Activated naive CD8-positive, alpha-beta T cell treated with anti-CD3 and anti-CD28 coated beads, Interleukin-2, amount 10 ng/mL, durations not matched to agents 7 days and 5 days (primary cell): ENCODE measurements at regions not wholly inside any gene's neighbourhood (a gene's known extent, or its start where the extent isn't known, plus 50 kb on each side); places are given as distances from the start of the nearest gene placed in this dataset.
A peak's percentile ranks its signal among the peaks of the same experiment; 100 is the strongest.

Experiments used
- ATAC-seq: fragments of 150-1000 bp; cut with Tn5 transposase; one replicate; pipeline ENCODE4 v1.10.0; 2021; ENCODE audit warnings: low read depth, moderate library complexity
- POLR2A ChIA-PET: fragments of 350-600 bp; sonication (Branson Sonifier 250); formaldehyde crosslinking; loops from one replicate; lab custom pipeline; 2021; ENCODE audit warnings: antibody characterized with exemption; lab: Charles Lee
- DNase-seq: peaks from one replicate; pipeline ENCODE4 v3.0.0; 2021
- H3K27ac Mint-ChIP-seq: one replicate; pipeline ENCODE4 v1.8.0; 2022; ENCODE audit warnings: mild to moderate bottlenecking, mixed read lengths
- H3K27me3 Mint-ChIP-seq: one replicate; pipeline ENCODE4 v1.8.0; 2022; ENCODE audit warnings: mild to moderate bottlenecking, moderate library complexity, mixed read lengths
- H3K36me3 Mint-ChIP-seq: one replicate; pipeline ENCODE4 v1.8.0; 2021; ENCODE audit warnings: mild to moderate bottlenecking, mixed read lengths
- H3K4me1 Mint-ChIP-seq: one replicate; pipeline ENCODE4 v1.8.0; 2021; ENCODE audit warnings: mixed read lengths
- H3K4me3 Mint-ChIP-seq: one replicate; pipeline ENCODE4 v1.8.0; 2022; ENCODE audit warnings: mild to moderate bottlenecking, moderate library complexity, mixed read lengths
- H3K9me3 Mint-ChIP-seq: one replicate; pipeline ENCODE4 v1.8.0; 2021; ENCODE audit warnings: mixed read lengths

GRCh38 chr11:128300785-128301184 is 286.6 kb downstream of the ETS1 start:
- Mint-ChIP-seq H3K27me3 (no peaks in the 10 kb centered on the region), H3K27ac (peak overlapping the region; percentile 86), H3K4me1 (peaks cover 75% of the 10 kb centered on the region), H3K4me3 (peak overlapping the region; percentile 71), H3K36me3 (peaks cover 14% of the 10 kb centered on the region), H3K9me3 (no peaks in the 10 kb centered on the region)
- no peak for ATAC-seq
- DNase-seq, result no peak
- POLR2A ChIA-PET, result interaction anchor here (0.6 to 9.5 kb wide), 13 partner anchors 10 to 327 kb away, joined by 3 to 160 read pairs (median 13); no protein-coding TSS in a partner anchor

- Mint-ChIP-seq H3K36me3 (peaks cover 26% of the 10 kb centered on the region), H3K9me3 (peaks cover 6% of the 10 kb centered on the region), H3K4me1 (peaks cover 72% of the 10 kb centered on the region), H3K4me3 (peak overlapping the region; percentile 64), H3K27ac (peak overlapping the region; percentile 86), H3K27me3 (no peaks in the 10 kb centered on the region)
- no peak for DNase-seq
- POLR2A ChIA-PET, result interaction anchor here (1.0 to 9.5 kb wide), 9 partner anchors 8 to 220 kb away, joined by 3 to 160 read pairs (median 13); no protein-coding TSS in a partner anchor
- ATAC-seq, result no peak
These were observed 288.1 kb downstream of the ETS1 start for GRCh38 chr11:128299132-128299726.

GRCh38 chr11:128298271-128298670 is 289.1 kb downstream of the ETS1 start:
- Mint-ChIP-seq H3K4me1 (peaks cover 68% of the 10 kb centered on the region), H3K27ac (peak overlapping the region; percentile 86), H3K9me3 (peaks cover 6% of the 10 kb centered on the region), H3K27me3 (no peaks in the 10 kb centered on the region), H3K4me3 (peak overlapping the region; percentile 64), H3K36me3 (peaks cover 32% of the 10 kb centered on the region)
- POLR2A ChIA-PET, result interaction anchor here (0.8 to 9.5 kb wide), 11 partner anchors 7 to 221 kb away, joined by 3 to 160 read pairs (median 4); no protein-coding TSS in a partner anchor
- DNase-seq (no peak), ATAC-seq (no peak)

- no peaks in the 10 kb centered on the region for H3K27me3 Mint-ChIP-seq
These were observed 289.6 kb downstream of the ETS1 start for GRCh38 chr11:128297805-128298204.

GRCh38 chr11:128297091-128297651 is 290.2 kb downstream of the ETS1 start:
- Mint-ChIP-seq H3K27ac (peak overlapping the region; percentile 86), H3K27me3 (no peaks in the 10 kb centered on the region), H3K4me1 (peaks cover 74% of the 10 kb centered on the region), H3K4me3 (peak overlapping the region; percentile 64), H3K36me3 (peaks cover 36% of the 10 kb centered on the region), H3K9me3 (peaks cover 6% of the 10 kb centered on the region)
- ATAC-seq, result peak; percentile 20
- POLR2A ChIA-PET, result interaction anchor here (1.1 to 9.5 kb wide), 5 partner anchors 25 to 396 kb away, joined by 3 to 160 read pairs (median 3); partner anchors contain the start of gene FLI1
- no peak for DNase-seq

More at GRCh38 chr11:128297805-128298204, 289.6 kb downstream of the ETS1 start:
- no peak for ATAC-seq
- Mint-ChIP-seq H3K9me3 (peaks cover 6% of the 10 kb centered on the region), H3K36me3 (peaks cover 36% of the 10 kb centered on the region), H3K4me3 (peak overlapping the region; percentile 64), H3K4me1 (peaks cover 67% of the 10 kb centered on the region), H3K27ac (peak overlapping the region; percentile 86)
- POLR2A ChIA-PET, result interaction anchor here (0.8 to 9.5 kb wide), 12 partner anchors 7 to 396 kb away, joined by 3 to 160 read pairs (median 4); partner anchors contain the start of gene FLI1
- DNase-seq, result no peak

- ATAC-seq, result no peak
These were observed 292.7 kb downstream of the ETS1 start for GRCh38 chr11:128294671-128295050.

GRCh38 chr11:128294001-128294670 is 293.2 kb downstream of the ETS1 start:
- DNase-seq (peak; percentile 42), ATAC-seq (no peak)
- no peak overlapping the region for H3K4me3 Mint-ChIP-seq
- H3K4me1 Mint-ChIP-seq, result peaks cover 81% of the 10 kb centered on the region
- no peaks in the 10 kb centered on the region for H3K27me3 Mint-ChIP-seq
- POLR2A ChIA-PET, result interaction anchor here (1.5 to 9.5 kb wide), 3 partner anchors 7 to 226 kb away, joined by 3 to 160 read pairs (median 99); no protein-coding TSS in a partner anchor
- peaks cover 6% of the 10 kb centered on the region for H3K9me3 Mint-ChIP-seq
- H3K27ac Mint-ChIP-seq, result peak overlapping the region; percentile 44
- H3K36me3 Mint-ChIP-seq, result peaks cover 35% of the 10 kb centered on the region

More at GRCh38 chr11:128294671-128295050, 292.7 kb downstream of the ETS1 start:
- POLR2A ChIA-PET, result interaction anchor here (1.1 to 9.5 kb wide), 2 partner anchors 171 to 225 kb away, joined by 3 to 160 read pairs; no protein-coding TSS in a partner anchor
- Mint-ChIP-seq H3K27me3 (no peaks in the 10 kb centered on the region), H3K27ac (peak overlapping the region; percentile 44), H3K36me3 (peaks cover 35% of the 10 kb centered on the region), H3K4me1 (peaks cover 82% of the 10 kb centered on the region), H3K4me3 (no peak overlapping the region), H3K9me3 (peaks cover 6% of the 10 kb centered on the region)
- no peak for DNase-seq

GRCh38 chr11:128291835-128292234 is 295.5 kb downstream of the ETS1 start:
- Mint-ChIP-seq H3K36me3 (peaks cover 30% of the 10 kb centered on the region), H3K27me3 (no peaks in the 10 kb centered on the region), H3K4me3 (peak overlapping the region; percentile 93), H3K27ac (peak overlapping the region; percentile 82), H3K9me3 (peaks cover 6% of the 10 kb centered on the region), H3K4me1 (peaks cover 65% of the 10 kb centered on the region)
- DNase-seq (peak; percentile 54), ATAC-seq (peak; percentile 52)
- POLR2A ChIA-PET, result interaction anchor here (0.6 to 5.1 kb wide), 21 partner anchors 9 to 427 kb away, joined by 3 to 99 read pairs (median 9); no protein-coding TSS in a partner anchor

- Mint-ChIP-seq H3K4me3 (peak overlapping the region; percentile 93), H3K36me3 (peaks cover 23% of the 10 kb centered on the region), H3K27ac (peak overlapping the region; percentile 82), H3K9me3 (peaks cover 6% of the 10 kb centered on the region), H3K4me1 (peaks cover 62% of the 10 kb centered on the region), H3K27me3 (no peaks in the 10 kb centered on the region)
- no peak for ATAC-seq
- POLR2A ChIA-PET, result interaction anchor here (0.8 to 5.1 kb wide), 32 partner anchors 10 to 428 kb away, joined by 3 to 99 read pairs (median 10); no protein-coding TSS in a partner anchor
- peak; percentile 41 for DNase-seq
These were observed 296.4 kb downstream of the ETS1 start for GRCh38 chr11:128291007-128291406.

- H3K4me1 Mint-ChIP-seq, result peaks cover 62% of the 10 kb centered on the region
- POLR2A ChIA-PET, result interaction anchor here (0.6 to 5.1 kb wide), 35 partner anchors 10 to 342 kb away, joined by 3 to 99 read pairs (median 9); no protein-coding TSS in a partner anchor
- ATAC-seq (peak; percentile 75), DNase-seq (peak; percentile 76)
- peak overlapping the region; percentile 82 for H3K27ac Mint-ChIP-seq
- no peaks in the 10 kb centered on the region for H3K27me3 Mint-ChIP-seq
- H3K36me3 Mint-ChIP-seq, result peaks cover 17% of the 10 kb centered on the region
- H3K9me3 Mint-ChIP-seq, result peaks cover 5% of the 10 kb centered on the region
- peak overlapping the region; percentile 93 for H3K4me3 Mint-ChIP-seq
These were observed 297.1 kb downstream of the ETS1 start for GRCh38 chr11:128290106-128290840.

GRCh38 chr11:128289048-128289447 is 298.3 kb downstream of the ETS1 start:
- no peak for ATAC-seq
- no peak overlapping the region for H3K27ac Mint-ChIP-seq
- H3K4me1 Mint-ChIP-seq, result peaks cover 57% of the 10 kb centered on the region
- H3K4me3 Mint-ChIP-seq, result no peak overlapping the region
- no peak for DNase-seq
- no peaks in the 10 kb centered on the region for H3K9me3 Mint-ChIP-seq
- H3K36me3 Mint-ChIP-seq, result peaks cover 8% of the 10 kb centered on the region
- H3K27me3 Mint-ChIP-seq, result no peaks in the 10 kb centered on the region
- POLR2A ChIA-PET, result interaction anchor here (1.7 to 5.1 kb wide), 13 partner anchors 12 to 341 kb away, joined by 8 to 99 read pairs (median 19); no protein-coding TSS in a partner anchor

GRCh38 chr11:128288368-128288767 is 299.0 kb downstream of the ETS1 start:
- POLR2A ChIA-PET, result interaction anchor here (2.8 to 5.1 kb wide), 5 partner anchors 35 to 237 kb away, joined by 15 to 65 read pairs (median 19); no protein-coding TSS in a partner anchor
- ATAC-seq (no peak), DNase-seq (no peak)
- H3K27ac Mint-ChIP-seq, result no peak overlapping the region
- H3K27me3 Mint-ChIP-seq, result no peaks in the 10 kb centered on the region
- H3K9me3 Mint-ChIP-seq, result no peaks in the 10 kb centered on the region
- H3K4me1 Mint-ChIP-seq, result peaks cover 53% of the 10 kb centered on the region
- no peak overlapping the region for H3K4me3 Mint-ChIP-seq
- H3K36me3 Mint-ChIP-seq, result peaks cover 5% of the 10 kb centered on the region
